Stromal cell of bone marrow (primary cell): ENCODE measurements at regions not wholly inside any gene's neighbourhood (a gene's known extent, or its start where the extent isn't known, plus 50 kb on each side); places are given as distances from the start of the nearest gene placed in this dataset.
A peak's percentile ranks its signal among the peaks of the same experiment; 100 is the strongest.
"Not testable (repeated sequence)": the region's sequence is repeated elsewhere in the genome, so short reads cannot be mapped to it uniquely, and the experiment has no call there.

Experiments
- DNase-seq: peaks from one replicate; pipeline ENCODE4 v3.0.0-alpha.2; 2012; ENCODE audit warnings: low read depth

DNA sequence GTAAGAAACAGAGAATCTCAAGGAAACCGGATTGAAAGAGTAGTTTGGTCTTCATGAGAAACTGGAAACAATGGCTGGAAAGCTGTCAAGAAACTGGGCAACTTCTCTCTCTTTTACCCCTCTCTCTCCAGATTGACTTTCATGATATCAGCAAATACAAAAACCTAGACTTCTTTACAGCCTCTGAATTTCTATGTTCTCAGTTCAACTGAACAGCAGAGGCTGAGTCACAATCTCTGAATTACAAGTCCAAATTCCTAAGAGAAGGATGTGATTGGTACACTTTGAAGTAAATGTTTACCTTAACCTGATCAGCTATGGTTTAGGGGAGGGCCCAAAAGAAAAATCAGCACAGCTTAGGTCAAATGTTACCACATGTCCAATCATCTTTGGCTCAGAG is 974.9 kb downstream of the RPA4 start:
- no peak for DNase-seq

- peak; percentile 11 for DNase-seq
Observed at GRCh38 chrX:97860226-97860625, 976.5 kb downstream of the RPA4 start.

DNA sequence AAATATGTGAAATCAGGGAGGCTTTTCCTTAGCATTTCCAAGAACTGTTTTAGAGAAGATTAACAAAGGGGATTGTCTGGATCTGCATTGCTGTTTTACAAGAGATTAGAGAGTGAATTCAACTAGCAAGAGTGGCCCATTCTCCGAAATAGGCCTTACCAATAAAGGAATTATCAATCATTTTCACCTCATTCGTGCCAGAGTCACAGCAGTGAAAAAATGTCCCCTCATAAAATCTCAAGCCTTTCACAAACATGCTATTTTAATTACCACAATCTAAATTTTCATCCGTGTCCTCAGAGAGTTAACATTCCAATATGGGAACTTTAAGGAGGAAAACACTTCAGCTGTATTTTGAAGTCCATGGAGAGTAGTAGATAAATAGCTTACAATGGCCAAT is 979.6 kb downstream of the RPA4 start:
- no peak for DNase-seq

DNA sequence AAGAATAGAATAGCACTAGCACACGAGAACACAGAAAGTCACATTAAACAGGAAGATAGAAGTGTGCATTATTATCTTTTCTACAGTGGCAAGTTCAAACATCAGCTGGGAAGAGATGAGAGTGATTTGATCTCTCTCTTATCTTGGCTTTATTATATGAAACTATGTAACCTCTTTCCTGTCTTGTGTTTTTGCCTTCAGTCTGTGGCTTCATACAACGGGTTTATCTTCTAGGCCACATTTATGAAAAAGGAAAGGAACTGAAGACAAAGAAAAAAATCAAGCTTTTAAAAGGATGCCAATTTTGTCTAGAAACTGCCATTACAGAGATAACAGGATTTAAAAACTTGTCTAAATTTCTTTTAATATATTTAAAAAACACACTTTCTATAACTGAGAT is 983.6 kb downstream of the RPA4 start:
- DNase-seq: no peak

GRCh38 chrX:97876697-97877407 is 993.1 kb downstream of the RPA4 start:
- DNase-seq: peak; percentile 10

GRCh38 chrX:97882306-97882705 is 998.6 kb downstream of the RPA4 start:
- no peak for DNase-seq

- DNase-seq: peak; percentile 8
Observed at GRCh38 chrX:97895751-97896150, 1012.0 kb downstream of the RPA4 start.

GRCh38 chrX:97897998-97898397 is 1014.3 kb downstream of the RPA4 start:
- no peak for DNase-seq

DNA sequence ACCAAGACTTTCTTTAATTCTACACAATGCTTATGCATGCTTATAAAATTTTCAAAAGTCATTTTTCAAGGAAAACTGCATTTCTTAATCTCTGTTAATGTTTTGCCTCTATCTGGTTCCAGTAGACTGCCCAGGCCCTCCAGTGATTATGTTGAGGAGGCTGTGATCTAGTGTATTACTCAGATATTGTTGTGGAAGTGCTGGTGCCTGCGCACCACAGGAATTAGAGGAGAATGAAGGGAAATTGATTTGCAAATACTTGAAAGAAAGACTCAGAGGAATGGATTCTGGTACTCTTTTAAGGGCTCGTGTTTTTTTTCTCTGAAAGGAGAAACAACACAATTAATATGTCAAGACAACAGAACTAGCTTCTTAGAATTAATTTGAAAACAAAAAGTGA is 1015.1 kb downstream of the RPA4 start:
- DNase-seq: peak; percentile 13

GRCh38 chrX:97907791-97908190 is 1024.1 kb downstream of the RPA4 start:
- DNase-seq: no peak

DNA sequence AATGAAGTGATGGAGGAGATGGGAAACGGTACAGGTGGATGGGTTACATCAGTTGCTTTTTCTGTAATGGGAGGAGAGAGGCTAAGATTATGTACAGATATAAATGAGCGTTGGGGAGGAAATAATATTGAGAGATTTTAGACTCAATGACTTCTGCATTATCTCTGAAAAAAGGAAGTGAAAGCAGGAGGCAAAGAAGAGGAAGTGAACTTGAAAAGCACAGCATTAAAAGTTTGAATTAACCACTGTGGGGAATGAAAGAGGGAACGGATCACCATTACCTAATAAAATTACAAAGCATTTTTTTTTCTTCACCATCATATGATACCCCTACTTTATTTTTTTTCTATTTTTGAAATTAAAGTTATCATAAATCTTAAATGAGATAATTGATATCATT is 1025.5 kb downstream of the RPA4 start:
- no peak for DNase-seq

DNA sequence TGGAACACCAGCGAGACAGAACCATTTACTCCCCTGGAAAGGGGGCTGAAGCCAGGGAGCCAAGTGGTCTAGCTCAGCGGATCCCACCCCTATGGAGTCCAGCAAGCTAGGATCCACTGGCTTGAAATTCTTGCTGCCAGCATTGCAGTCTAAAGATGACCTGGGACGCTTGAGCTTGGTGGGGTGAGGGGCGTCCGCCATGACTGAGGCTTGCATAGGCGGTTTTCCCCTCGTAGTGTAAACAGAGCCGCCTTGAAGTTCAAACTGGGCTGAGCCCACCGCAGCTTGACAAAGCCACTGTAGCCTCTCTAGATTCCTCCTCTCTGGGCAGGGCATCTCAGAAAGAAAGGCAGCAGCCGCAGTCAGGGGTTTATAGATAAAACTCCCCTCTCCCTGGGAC is 1031.7 kb downstream of the RPA4 start:
- DNase-seq: not testable (repeated sequence)

DNA sequence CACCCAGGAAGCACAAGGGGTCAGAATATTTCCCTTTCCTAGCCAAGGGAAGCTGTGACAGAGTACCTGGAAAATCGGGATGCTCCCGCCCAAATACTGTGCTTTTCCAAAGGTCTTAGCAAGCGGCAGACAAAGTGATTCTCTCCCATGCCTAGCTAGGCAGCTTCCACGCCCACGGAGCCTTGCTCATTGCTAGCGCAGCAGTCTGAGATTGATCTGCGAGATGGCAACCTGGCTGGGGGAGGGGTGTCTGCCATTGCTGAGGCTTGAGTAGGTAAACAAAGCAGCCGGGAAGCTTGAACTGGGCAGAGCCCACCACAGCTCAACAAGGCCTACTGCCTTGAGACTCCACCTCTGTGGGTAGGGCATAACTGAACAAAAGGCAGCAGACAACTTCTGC is 1037.5 kb downstream of the RPA4 start:
- DNase-seq: not testable (repeated sequence)

GRCh38 chrX:97931586-97931985 is 1047.9 kb downstream of the RPA4 start:
- no peak for DNase-seq

DNA sequence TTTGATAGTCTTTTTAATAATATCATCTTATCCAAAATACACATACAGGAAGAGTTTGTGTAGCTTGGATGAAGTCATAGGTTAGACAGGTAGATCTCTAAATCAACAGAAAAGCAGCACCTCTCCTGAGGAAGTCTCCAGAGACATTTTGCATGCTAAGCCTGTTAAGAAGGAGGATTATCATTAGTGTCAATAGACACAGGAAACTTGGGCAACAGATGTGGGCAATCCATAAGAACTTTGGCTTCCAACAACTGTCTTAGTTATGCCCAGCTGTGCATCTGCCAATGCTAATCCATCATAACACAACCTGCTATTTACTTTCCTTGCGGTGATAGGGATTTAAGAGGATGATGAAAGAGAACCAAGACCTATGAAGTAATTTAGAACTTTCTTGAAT is 1052.6 kb downstream of the RPA4 start:
- no peak for DNase-seq

DNA sequence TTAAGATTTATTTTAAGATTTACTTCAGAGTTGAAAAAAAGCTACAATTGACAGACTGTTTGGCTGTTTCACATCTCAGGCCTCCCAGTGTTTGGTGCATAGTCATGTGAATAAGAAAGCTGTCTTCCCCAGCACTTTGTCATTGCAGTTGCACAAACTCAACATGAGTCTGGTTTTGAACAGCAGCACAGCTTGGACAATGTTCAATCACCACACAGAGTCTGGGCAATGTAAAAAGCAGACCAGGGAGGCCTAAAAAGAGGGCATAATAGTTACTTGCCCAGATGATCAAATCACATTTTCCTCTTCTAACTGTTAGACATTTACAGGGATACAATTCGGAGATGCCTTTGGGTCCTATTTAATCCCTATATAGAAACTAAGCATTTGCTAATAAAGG is 1055.0 kb downstream of the RPA4 start:
- DNase-seq: peak; percentile 0

GRCh38 chrX:97968376-97969163 is 1084.9 kb downstream of the RPA4 start:
- no peak for DNase-seq

DNA sequence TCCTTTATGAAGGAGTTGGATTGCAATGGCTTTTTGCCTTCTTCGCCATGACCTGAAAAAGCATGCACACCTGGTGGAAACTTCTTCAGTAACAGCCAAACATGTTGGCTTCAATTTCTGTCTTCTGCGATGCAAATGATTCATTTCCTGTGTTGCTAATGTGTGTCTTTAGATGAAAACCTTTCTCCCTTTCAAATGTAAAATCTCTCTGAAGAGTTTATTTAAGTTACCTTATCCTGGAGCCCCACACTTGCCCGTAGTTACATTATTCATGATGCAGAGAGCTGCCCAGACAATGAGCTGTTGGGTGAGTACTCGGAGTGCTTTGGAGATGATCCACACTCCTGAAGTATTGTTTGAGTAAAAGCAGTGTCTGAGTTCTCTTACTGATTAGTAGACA is 1100.9 kb downstream of the RPA4 start:
- no peak for DNase-seq

DNA sequence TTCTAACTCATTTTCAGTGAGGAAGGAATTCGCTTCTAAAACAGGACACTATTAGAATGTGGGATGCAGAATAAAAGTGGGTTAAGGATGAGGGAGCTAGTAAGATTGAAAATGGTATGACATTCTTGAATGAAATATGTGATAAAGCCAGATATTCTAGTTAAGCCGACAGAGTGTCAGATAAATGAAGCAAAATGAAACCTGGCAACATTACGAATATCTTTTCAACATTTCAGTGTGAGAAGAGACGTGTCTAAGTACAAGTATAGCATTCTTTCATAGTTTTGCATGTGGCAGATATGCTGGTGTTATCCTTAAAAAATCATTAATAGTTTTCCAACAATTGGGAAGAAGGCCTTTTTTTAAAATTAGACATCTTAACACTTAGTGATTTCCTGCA is 1101.4 kb downstream of the RPA4 start:
- DNase-seq: no peak

GRCh38 chrX:97987979-97988378 is 1104.3 kb downstream of the RPA4 start:
- DNase-seq: no peak

DNA sequence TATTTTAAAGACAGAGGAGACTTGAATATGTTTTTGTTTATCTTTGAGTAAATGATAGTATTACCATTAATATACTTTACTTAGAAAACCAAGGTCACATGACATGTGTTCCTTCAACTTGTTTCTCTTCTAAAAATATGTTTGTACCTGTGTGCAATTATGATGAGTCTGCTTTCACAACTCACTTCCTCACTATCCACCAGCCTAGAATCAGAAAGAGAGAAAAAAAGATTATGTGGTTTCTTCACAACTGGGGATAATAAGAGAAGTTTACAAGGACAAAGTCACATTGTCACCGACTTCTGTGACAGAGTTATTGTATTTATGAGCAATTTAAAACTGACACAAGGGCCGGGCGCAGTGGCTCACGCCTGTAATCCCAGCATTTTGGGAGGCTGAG is 1112.1 kb downstream of the RPA4 start:
- DNase-seq: no peak

- DNase-seq: no peak
Observed at GRCh38 chrX:98028691-98029090, 1145.0 kb downstream of the RPA4 start.

DNA sequence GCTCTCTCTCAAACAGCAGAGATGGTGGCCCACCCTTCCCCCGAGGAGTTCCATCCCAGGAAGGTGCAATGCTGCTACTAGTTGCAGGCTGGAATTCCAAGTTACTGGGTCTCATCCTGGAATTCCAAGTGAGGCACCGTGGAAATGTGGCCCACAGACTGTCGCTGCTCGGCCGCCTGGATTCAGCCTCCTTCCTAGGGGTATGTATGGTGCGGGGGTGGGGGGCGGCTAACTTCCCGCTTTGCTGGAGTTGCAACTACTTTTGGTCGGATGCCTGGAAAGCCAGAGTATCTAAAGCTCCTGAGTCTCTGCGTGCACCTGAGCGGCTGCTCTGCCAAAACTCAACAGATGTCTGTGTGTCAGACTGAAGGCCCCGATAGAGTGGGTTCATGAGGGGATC is 1146.2 kb downstream of the RPA4 start:
- DNase-seq: no peak

GRCh38 chrX:98057176-98057575 is 1173.5 kb downstream of the RPA4 start:
- DNase-seq: no peak
